Testis (tissue), 2 donors: ENCODE measurements at regions not wholly inside any gene's neighbourhood (a gene's known extent, or its start where the extent isn't known, plus 50 kb on each side); places are given as distances from the start of the nearest gene placed in this dataset.

ENCODE experiments used
- CTCF ChIP-seq, 3 experiments: fragments of 450-650 bp in 2 of 3; fragments of 200-600 bp in 1 of 3; sonication (generic) in 1 of 3; IDR thresholded peaks; one replicate each; pipeline ENCODE4 v1.5.1; 2016 to 2019; ENCODE audit warnings: antibody characterized with exemption in 3 of 3, mild to moderate bottlenecking in 2 of 3, moderate library complexity in 1 of 3
- POLR2A ChIP-seq: fragments of 450-650 bp; IDR thresholded peaks from one replicate; pipeline ENCODE4 v1.6.1; 2017; ENCODE audit warnings: antibody characterized with exemption, mild to moderate bottlenecking, moderate library complexity

DNA sequence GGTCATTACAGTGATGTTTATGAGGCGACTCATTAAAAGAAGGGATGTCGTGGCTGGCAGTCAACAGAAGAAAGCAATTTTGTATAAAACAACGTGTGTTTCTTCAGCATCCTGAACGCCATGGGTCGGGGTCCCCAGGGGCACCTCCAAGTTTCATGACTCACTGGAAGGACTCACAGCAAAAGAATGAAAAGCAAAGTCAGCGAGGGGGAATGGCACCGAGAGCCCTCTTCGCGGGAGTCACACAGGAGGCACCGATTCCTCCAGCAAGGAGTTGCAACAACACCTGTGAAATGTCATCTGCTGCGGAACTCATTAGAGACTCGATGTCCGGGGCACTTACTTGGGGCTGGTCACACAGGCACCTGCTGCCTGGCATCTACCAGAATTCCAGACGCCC, 130.7 kb upstream of the PEG3 start:
- TF ChIP-seq CTCF (IDR thresholded peaks at IDR 0.05) = no peak
- TF ChIP-seq POLR2A = no peak
